Adrenal gland (tissue), 5 donors: ENCODE measurements at regions not wholly inside any gene's neighbourhood (a gene's known extent, or its start where the extent isn't known, plus 50 kb on each side); places are given as distances from the start of the nearest gene placed in this dataset.
"Not testable (repeated sequence)": the region's sequence is repeated elsewhere in the genome, so short reads cannot be mapped to it uniquely, and the experiment has no call there.

Experiments used
- POLR2A ChIP-seq, 2 donors: fragments of 450-650 bp; IDR thresholded peaks; one replicate each; pipeline ENCODE4 v1.6.1; 2017; ENCODE audit warnings: antibody characterized with exemption in 2 of 2, mild to moderate bottlenecking in 2 of 2, moderate library complexity in 1 of 2
- TF ChIP-seq, protein P1 (sequence below), 6 experiments: fragments of 450-650 bp in 4 of 6; fragments of 200-600 bp in 2 of 6; sonication (generic) in 1 of 6; IDR thresholded peaks; 1 replicate in 5 of 6; 2 replicates in 1 of 6; pipeline versions ENCODE4 v1.5.1 to v1.8.0; 2016 to 2021; ENCODE audit warnings: antibody characterized with exemption in 6 of 6, mild to moderate bottlenecking in 2 of 6, moderate library complexity in 1 of 6
- donor health status: DM: no; HTN: no; CAD: no.

DNA sequence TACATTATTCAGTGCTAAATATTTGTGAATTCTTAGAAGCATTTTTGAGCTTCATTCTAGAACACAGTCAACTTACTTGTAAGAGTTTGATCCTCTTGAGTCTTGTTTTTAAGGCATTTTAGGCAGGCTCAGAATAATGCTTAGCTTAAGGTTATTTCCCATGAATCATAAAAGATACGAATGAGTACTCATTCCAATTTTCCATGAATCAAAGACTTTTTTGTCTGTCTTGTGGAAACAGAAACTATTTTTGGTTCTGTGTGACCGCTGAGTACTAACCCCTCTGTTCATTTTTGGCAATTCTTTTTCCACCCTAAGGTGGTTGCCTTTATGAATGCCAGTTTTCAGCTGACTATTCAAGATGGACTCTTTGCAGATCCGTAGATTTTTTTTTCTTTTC is 563.7 kb downstream of the TGIF2LX start:
- TF ChIP-seq POLR2A (IDR thresholded peaks at IDR 0.05), result not testable (repeated sequence)
- TF ChIP-seq, protein P1, sequence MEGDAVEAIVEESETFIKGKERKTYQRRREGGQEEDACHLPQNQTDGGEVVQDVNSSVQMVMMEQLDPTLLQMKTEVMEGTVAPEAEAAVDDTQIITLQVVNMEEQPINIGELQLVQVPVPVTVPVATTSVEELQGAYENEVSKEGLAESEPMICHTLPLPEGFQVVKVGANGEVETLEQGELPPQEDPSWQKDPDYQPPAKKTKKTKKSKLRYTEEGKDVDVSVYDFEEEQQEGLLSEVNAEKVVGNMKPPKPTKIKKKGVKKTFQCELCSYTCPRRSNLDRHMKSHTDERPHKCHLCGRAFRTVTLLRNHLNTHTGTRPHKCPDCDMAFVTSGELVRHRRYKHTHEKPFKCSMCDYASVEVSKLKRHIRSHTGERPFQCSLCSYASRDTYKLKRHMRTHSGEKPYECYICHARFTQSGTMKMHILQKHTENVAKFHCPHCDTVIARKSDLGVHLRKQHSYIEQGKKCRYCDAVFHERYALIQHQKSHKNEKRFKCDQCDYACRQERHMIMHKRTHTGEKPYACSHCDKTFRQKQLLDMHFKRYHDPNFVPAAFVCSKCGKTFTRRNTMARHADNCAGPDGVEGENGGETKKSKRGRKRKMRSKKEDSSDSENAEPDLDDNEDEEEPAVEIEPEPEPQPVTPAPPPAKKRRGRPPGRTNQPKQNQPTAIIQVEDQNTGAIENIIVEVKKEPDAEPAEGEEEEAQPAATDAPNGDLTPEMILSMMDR (IDR thresholded peaks at IDR 0.05), result not testable (repeated sequence)
